Karpas-422 (cell line): ENCODE measurements at regions not wholly inside any gene's neighbourhood (a gene's known extent, or its start where the extent isn't known, plus 50 kb on each side); places are given as distances from the start of the nearest gene placed in this dataset.

Experiments
- DNase-seq: peaks from one replicate; pipeline ENCODE4 v3.0.0-alpha.2; 2015
- H2AFZ ChIP-seq: fragments of 200-600 bp; sonication (generic); 2 replicates; pipeline ENCODE4 v1.6.1; 2014; ENCODE audit warnings: antibody characterized with exemption, low read length, mixed read lengths
- H3K27ac ChIP-seq: fragments of 200-600 bp; sonication (generic); 2 replicates; pipeline ENCODE4 v1.5.1; 2014; ENCODE audit warnings: mild to moderate bottlenecking, low read length, moderate library complexity
- H3K27me3 ChIP-seq: fragments of 200-600 bp; sonication (generic); 2 replicates; pipeline ENCODE4 v1.6.1; 2014; ENCODE audit warnings: low read length, mixed read lengths
- H3K36me3 ChIP-seq: fragments of 200-600 bp; sonication (generic); 2 replicates; pipeline ENCODE4 v1.6.1; 2014; ENCODE audit warnings: low read length, mixed read lengths; ENCODE audit not compliant: insufficient read depth
- H3K4me1 ChIP-seq: fragments of 200-600 bp; sonication (generic); 2 replicates; pipeline ENCODE4 v1.6.1; 2014; ENCODE audit warnings: mild to moderate bottlenecking, low read length, mixed read lengths
- H3K4me2 ChIP-seq: fragments of 200-600 bp; sonication (generic); 2 replicates; pipeline ENCODE4 v1.6.1; 2014; ENCODE audit warnings: low read length, low read depth, mild to moderate bottlenecking; ENCODE audit not compliant: poor library complexity, severe bottlenecking
- H3K4me3 ChIP-seq: fragments of 200-600 bp; sonication (generic); 2 replicates; pipeline ENCODE4 v1.5.1; 2014; ENCODE audit warnings: mild to moderate bottlenecking, antibody characterized with exemption, low read length, mixed read lengths
- H3K79me2 ChIP-seq: fragments of 200-600 bp; sonication (generic); 2 replicates; pipeline ENCODE4 v1.6.1; 2014; ENCODE audit warnings: mild to moderate bottlenecking, low read length, mixed read lengths
- H3K9ac ChIP-seq: fragments of 200-600 bp; sonication (generic); 2 replicates; pipeline ENCODE4 v1.6.0; 2014; ENCODE audit warnings: low read length
- H3K9me2 ChIP-seq: fragments of 200-600 bp; sonication (generic), shearing (Covaris generic); replicated peaks from 2 replicates; pipeline ENCODE4 v1.6.0; 2014; ENCODE audit warnings: mild to moderate bottlenecking, low read length, moderate library complexity; ENCODE audit not compliant: insufficient read depth
- H3K9me3 ChIP-seq: fragments of 300-700, 200-600 bp; sonication (generic); 2 replicates; pipeline ENCODE4 v1.6.1; 2014; ENCODE audit warnings: low read length, mixed read lengths
- H4K20me1 ChIP-seq: fragments of 200-600 bp; sonication (generic); 2 replicates; pipeline ENCODE4 v1.6.1; 2014; ENCODE audit warnings: mild to moderate bottlenecking, antibody characterized with exemption, low read length, low read depth; ENCODE audit not compliant: insufficient read depth

GRCh38 chr11:130547761-130548490, 99.5 kb downstream of the ADAMTS15 start:
- Histone ChIP-seq H3K4me3 (no peak overlapping the region), H3K4me1 (no peaks in the 10 kb centered on the region), H3K9ac (no peak overlapping the region), H3K9me2 (no peaks in the 10 kb centered on the region), H2AFZ (no peak overlapping the region), H3K27me3 (no peaks in the 10 kb centered on the region), H3K27ac (no peak overlapping the region), H4K20me1 (no peaks in the 10 kb centered on the region), H3K9me3 (no peaks in the 10 kb centered on the region), H3K79me2 (no peaks in the 10 kb centered on the region), H3K4me2 (no peak overlapping the region), H3K36me3 (no peaks in the 10 kb centered on the region)
- no peak for DNase-seq

GRCh38 chr11:130548491-130548833, 100.0 kb downstream of the ADAMTS15 start:
- DNase-seq = no peak
- Histone ChIP-seq H2AFZ (no peak overlapping the region), H4K20me1 (no peaks in the 10 kb centered on the region), H3K79me2 (no peaks in the 10 kb centered on the region), H3K9me3 (no peaks in the 10 kb centered on the region), H3K36me3 (no peaks in the 10 kb centered on the region), H3K27me3 (no peaks in the 10 kb centered on the region), H3K9me2 (no peaks in the 10 kb centered on the region), H3K4me2 (no peak overlapping the region), H3K4me3 (no peak overlapping the region), H3K9ac (no peak overlapping the region), H3K4me1 (no peaks in the 10 kb centered on the region), H3K27ac (no peak overlapping the region)

- DNase-seq = no peak
- H2AFZ ChIP-seq = no peak overlapping the region
Measured at GRCh38 chr11:130549393-130549999, 101.1 kb downstream of the ADAMTS15 start.

GRCh38 chr11:130550150-130550549, 101.7 kb downstream of the ADAMTS15 start:
- no peak for DNase-seq
- no peaks in the 10 kb centered on the region for H3K36me3 ChIP-seq
- no peak overlapping the region for H3K4me2 ChIP-seq
- H3K79me2 ChIP-seq = no peaks in the 10 kb centered on the region
- no peaks in the 10 kb centered on the region for H3K4me1 ChIP-seq
- H3K4me3 ChIP-seq = no peak overlapping the region
- no peaks in the 10 kb centered on the region for H3K9me2 ChIP-seq
- no peak overlapping the region for H3K27ac ChIP-seq
- H3K9me3 ChIP-seq = no peaks in the 10 kb centered on the region
- no peak overlapping the region for H3K9ac ChIP-seq
- no peaks in the 10 kb centered on the region for H4K20me1 ChIP-seq
- no peak overlapping the region for H2AFZ ChIP-seq
- no peaks in the 10 kb centered on the region for H3K27me3 ChIP-seq

More at GRCh38 chr11:130549393-130549999, 101.1 kb downstream of the ADAMTS15 start:
- Histone ChIP-seq H3K79me2 (no peaks in the 10 kb centered on the region), H3K9me3 (no peaks in the 10 kb centered on the region), H3K4me2 (no peak overlapping the region), H3K4me1 (no peaks in the 10 kb centered on the region), H3K27ac (no peak overlapping the region), H3K9ac (no peak overlapping the region), H4K20me1 (no peaks in the 10 kb centered on the region), H3K4me3 (no peak overlapping the region), H3K27me3 (no peaks in the 10 kb centered on the region), H3K9me2 (no peaks in the 10 kb centered on the region), H3K36me3 (no peaks in the 10 kb centered on the region)

- no peaks in the 10 kb centered on the region for H3K4me1 ChIP-seq
- no peak overlapping the region for H3K4me3 ChIP-seq
- H3K36me3 ChIP-seq = no peaks in the 10 kb centered on the region
- no peaks in the 10 kb centered on the region for H3K9me3 ChIP-seq
- no peak overlapping the region for H3K4me2 ChIP-seq
- no peak overlapping the region for H3K9ac ChIP-seq
- H3K27ac ChIP-seq = no peak overlapping the region
- H4K20me1 ChIP-seq = no peaks in the 10 kb centered on the region
- no peaks in the 10 kb centered on the region for H3K27me3 ChIP-seq
- no peak for DNase-seq
- H3K9me2 ChIP-seq = no peaks in the 10 kb centered on the region
- no peak overlapping the region for H2AFZ ChIP-seq
- H3K79me2 ChIP-seq = no peaks in the 10 kb centered on the region
Measured at GRCh38 chr11:130550984-130551383, 102.5 kb downstream of the ADAMTS15 start.

- Histone ChIP-seq H3K27me3 (no peaks in the 10 kb centered on the region), H3K79me2 (no peaks in the 10 kb centered on the region), H3K9ac (no peak overlapping the region), H3K4me1 (no peaks in the 10 kb centered on the region), H3K36me3 (no peaks in the 10 kb centered on the region), H4K20me1 (no peaks in the 10 kb centered on the region), H3K9me3 (no peaks in the 10 kb centered on the region), H2AFZ (no peak overlapping the region), H3K27ac (no peak overlapping the region), H3K4me2 (no peak overlapping the region), H3K9me2 (no peaks in the 10 kb centered on the region), H3K4me3 (no peak overlapping the region)
- DNase-seq = no peak
Measured at GRCh38 chr11:130551388-130551787, 102.9 kb downstream of the ADAMTS15 start.

GRCh38 chr11:130553306-130553705, 104.9 kb downstream of the ADAMTS15 start:
- H3K27ac ChIP-seq = no peak overlapping the region

GRCh38 chr11:130554241-130555055, 106.0 kb downstream of the ADAMTS15 start:
- no peaks in the 10 kb centered on the region for H3K4me1 ChIP-seq
- H3K79me2 ChIP-seq = no peaks in the 10 kb centered on the region
- H3K27me3 ChIP-seq = no peaks in the 10 kb centered on the region
- no peaks in the 10 kb centered on the region for H3K36me3 ChIP-seq
- no peak overlapping the region for H3K4me2 ChIP-seq
- H3K9me3 ChIP-seq = no peaks in the 10 kb centered on the region
- H3K4me3 ChIP-seq = no peak overlapping the region
- H3K9me2 ChIP-seq = no peaks in the 10 kb centered on the region
- H3K27ac ChIP-seq = no peak overlapping the region
- no peak overlapping the region for H3K9ac ChIP-seq
- no peaks in the 10 kb centered on the region for H4K20me1 ChIP-seq
- no peak for DNase-seq
- no peak overlapping the region for H2AFZ ChIP-seq

More at GRCh38 chr11:130553306-130553705, 104.9 kb downstream of the ADAMTS15 start:
- Histone ChIP-seq H2AFZ (no peak overlapping the region), H3K9me2 (no peaks in the 10 kb centered on the region), H3K9me3 (no peaks in the 10 kb centered on the region), H4K20me1 (no peaks in the 10 kb centered on the region), H3K4me1 (no peaks in the 10 kb centered on the region), H3K4me3 (no peak overlapping the region), H3K27me3 (no peaks in the 10 kb centered on the region), H3K36me3 (no peaks in the 10 kb centered on the region), H3K4me2 (no peak overlapping the region), H3K9ac (no peak overlapping the region), H3K79me2 (no peaks in the 10 kb centered on the region)
- DNase-seq = no peak
